Forelimb muscle (tissue), 1 donor: ENCODE measurements at regions not wholly inside any gene's neighbourhood (a gene's known extent, or its start where the extent isn't known, plus 50 kb on each side); places are given as distances from the start of the nearest gene placed in this dataset.
"Not testable (repeated sequence)": the region's sequence is repeated elsewhere in the genome, so short reads cannot be mapped to it uniquely, and the experiment has no call there.

ENCODE experiments used
- DNase-seq: peaks from one replicate; pipeline ENCODE4 v3.0.0-alpha.2; 2013; ENCODE audit warnings: low read depth

- no peak for DNase-seq
Observed at GRCh38 chr10:53177468-53177867, 404.9 kb upstream of the MBL2 start.

- DNase-seq: no peak
Observed at GRCh38 chr10:53166325-53166724, 393.7 kb upstream of the MBL2 start.

- DNase-seq: no peak
Observed at GRCh38 chr10:53162856-53163255, 390.3 kb upstream of the MBL2 start.

DNA sequence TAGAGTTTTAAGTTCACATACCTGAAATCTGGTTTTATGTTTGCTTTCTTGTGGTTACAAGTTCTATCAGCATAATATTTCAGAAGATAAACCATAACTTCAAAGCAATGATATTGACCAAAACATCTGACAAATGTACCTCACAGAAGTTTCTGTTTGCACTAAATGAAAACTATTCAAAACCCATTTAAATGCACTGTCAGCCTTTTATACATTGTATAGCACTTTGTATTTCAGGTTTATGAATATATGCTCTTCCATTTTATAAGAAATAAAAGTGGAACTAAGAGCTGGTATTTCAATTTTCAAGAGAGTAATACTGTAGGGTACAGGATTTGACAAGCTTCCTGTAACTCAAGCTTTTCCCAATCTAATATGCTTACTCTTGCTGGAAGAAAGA lies 388.6 kb upstream of the MBL2 start:
- DNase-seq: no peak

GRCh38 chr10:53155674-53156073 lies 383.1 kb upstream of the MBL2 start:
- not testable (repeated sequence) for DNase-seq

GRCh38 chr10:53153831-53154230 lies 381.2 kb upstream of the MBL2 start:
- no peak for DNase-seq

DNA sequence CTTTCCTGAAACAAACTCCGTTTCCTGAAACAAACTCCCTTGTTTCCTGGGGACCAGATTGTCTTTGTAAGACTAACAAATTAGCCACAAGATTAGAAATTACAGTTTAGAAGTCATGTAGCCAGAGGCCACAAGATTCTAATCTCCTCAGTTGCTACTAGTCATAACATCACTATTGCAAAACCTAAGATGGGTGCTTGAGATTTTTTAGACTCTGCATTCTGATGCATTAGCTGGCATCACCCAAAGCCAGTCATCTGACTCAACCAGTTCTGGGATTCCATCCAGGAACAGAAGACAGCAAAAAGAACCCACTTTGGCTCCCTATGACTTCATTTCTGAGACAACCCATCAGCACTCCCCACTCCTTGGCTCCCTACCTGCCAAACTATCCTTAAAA lies 367.9 kb upstream of the MBL2 start:
- no peak for DNase-seq

DNA sequence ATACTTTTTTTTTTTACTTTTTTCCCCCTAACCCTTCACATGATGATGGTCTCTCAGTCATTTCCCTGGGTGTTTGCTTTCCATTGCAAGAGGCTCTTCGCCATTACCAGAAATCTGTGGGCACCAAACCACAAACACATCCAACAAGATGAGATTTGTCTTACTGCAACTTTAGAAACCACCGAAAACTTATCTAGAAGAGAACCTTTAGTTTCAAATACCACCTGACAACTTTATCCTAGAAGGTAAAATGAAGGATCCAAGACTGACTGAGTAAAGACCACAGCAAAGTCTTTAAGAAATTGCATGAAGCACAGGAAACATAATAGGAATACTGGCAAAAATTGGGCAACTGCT lies 363.3 kb upstream of the MBL2 start:
- no peak for DNase-seq

DNA sequence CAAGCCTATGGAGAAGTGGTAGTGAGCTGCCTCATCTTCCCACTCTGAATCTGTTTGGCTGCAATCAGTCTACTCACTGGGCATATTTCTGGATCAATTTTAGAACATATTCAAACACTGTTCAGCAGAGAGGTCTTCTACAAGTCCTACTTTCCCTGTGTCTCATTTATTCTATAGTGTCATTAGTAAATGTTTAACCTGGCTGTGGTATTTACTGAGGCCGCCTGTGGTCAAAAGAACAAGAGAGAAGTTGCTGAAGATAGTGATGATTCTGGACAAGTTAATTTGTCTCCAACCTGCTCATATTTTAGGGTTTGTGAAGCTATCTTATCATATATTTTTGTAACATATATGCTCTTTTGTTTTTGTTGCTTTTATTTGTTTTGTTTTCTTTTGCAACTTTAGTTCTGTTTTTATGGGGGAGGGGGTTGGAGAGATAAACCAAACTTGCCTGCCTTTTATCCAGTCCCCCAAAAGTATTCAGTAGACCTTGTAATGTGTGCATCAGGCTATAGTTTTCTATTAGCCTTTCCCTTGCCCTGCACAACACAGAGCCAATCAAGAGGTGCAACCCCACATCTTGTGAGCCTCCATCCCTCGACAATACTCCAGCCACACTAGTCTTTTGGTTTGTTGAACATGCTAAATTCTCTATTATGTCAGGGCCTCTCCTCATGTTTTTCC lies 362.8 kb upstream of the MBL2 start:
- no peak for DNase-seq

DNA sequence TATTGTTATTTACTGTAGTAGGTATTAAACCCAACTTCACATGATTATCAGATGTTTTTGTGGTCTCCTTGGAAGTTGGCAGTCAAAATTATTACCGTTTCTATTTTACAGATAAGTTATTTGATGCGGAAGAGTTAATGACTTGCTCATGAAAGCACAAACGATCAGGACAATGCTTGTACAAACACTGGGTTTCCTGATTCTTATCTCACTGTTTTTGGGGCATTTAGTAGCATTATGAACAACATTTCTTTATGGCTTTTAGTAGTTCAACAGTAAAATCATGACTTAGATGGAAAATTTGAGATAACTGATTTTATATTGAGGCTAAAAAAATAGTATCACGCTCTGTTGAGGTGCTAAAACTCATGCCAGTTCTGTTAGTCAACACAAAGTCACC lies 361.5 kb upstream of the MBL2 start:
- no peak for DNase-seq

- no peak for DNase-seq
Observed at GRCh38 chr10:53130337-53130736, 357.8 kb upstream of the MBL2 start.

GRCh38 chr10:53127686-53128085 lies 355.1 kb upstream of the MBL2 start:
- DNase-seq: no peak

GRCh38 chr10:53123311-53123710 lies 350.7 kb upstream of the MBL2 start:
- DNase-seq: no peak

- DNase-seq: no peak
Observed at GRCh38 chr10:53122281-53122680, 349.7 kb upstream of the MBL2 start.

DNA sequence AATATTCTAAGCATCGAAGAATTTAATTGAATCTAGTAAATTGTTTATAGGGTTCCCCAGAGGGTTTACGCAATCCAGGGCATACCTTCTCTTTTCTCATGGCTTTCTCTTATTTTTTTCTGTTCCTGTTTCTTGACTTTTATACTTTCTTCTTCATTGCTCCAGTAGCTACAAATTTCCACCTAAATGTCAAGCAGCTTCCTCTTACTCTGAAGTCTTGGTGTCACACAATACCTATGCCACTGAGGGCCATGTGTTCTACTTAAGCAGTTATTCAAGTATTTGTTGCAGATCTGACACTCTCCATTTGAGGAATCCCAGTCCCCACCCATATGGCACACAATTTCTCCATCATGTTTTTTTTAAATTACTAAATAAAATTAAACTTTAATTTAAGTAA lies 343.1 kb upstream of the MBL2 start:
- DNase-seq: no peak

GRCh38 chr10:53111529-53111928 lies 338.9 kb upstream of the MBL2 start:
- no peak for DNase-seq

GRCh38 chr10:53109320-53109719 lies 336.7 kb upstream of the MBL2 start:
- DNase-seq: no peak

GRCh38 chr10:53108317-53108934 lies 335.8 kb upstream of the MBL2 start:
- no peak for DNase-seq

GRCh38 chr10:53107711-53108110 lies 335.1 kb upstream of the MBL2 start:
- DNase-seq: no peak

GRCh38 chr10:53102424-53102823 lies 329.8 kb upstream of the MBL2 start:
- no peak for DNase-seq

DNA sequence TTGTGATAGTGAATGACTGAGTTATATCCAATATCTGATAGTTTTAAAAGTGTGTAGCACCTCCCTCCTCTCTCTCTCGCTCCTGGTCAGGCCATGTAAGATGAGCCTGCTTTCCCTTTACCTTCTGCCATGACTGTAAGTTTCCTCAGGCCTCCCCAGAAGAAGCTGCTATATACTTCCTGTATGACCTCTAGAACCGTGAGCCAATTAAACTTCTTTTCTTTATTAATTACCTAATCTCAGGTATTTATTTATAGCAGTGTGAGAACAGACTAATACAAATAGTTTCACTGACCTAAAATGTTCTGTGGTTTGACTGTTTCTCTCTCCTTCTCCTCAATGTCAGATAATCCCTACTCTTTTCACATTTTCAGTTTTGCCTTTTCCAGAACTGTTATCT lies 321.3 kb upstream of the MBL2 start:
- DNase-seq: no peak

DNA sequence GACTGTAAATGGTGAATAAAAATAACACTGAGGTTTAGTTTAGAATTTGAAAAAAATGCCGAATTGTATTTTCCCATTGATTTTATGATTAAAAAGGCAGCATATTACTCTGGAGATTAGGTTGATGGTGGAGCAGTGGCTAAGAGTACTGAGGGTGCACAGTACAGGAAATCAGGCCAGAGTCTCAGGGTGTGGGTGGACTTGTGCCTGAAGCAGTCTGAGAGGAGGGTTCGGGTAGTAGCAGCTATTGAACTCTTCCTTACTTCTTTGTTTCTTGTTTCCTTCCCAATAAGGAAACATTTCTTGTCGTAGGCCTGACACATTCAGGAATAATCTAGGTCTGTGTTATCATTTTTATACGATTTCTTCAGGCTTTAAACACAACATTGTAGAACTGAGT lies 319.0 kb upstream of the MBL2 start:
- no peak for DNase-seq

- no peak for DNase-seq
Observed at GRCh38 chr10:53088961-53089360, 316.4 kb upstream of the MBL2 start.

GRCh38 chr10:53079283-53079682 lies 306.7 kb upstream of the MBL2 start:
- DNase-seq: no peak
